Transverse colon (tissue), 4 donors: ENCODE measurements at regions not wholly inside any gene's neighbourhood (a gene's known extent, or its start where the extent isn't known, plus 50 kb on each side); places are given as distances from the start of the nearest gene placed in this dataset.

ENCODE experiments used
- DNase-seq: peaks from one replicate; pipeline ENCODE4 v3.0.0-alpha.2; 2019
- H3K27ac ChIP-seq, 4 donors: fragments of 200-600 bp; sonication (generic); 2 replicates each; pipeline ENCODE4 v1.5.1; 2016 to 2018; ENCODE audit warnings: inconsistent platforms in 4 of 4
- H3K27me3 ChIP-seq: fragments of 200-600 bp; sonication (generic); 2 replicates; pipeline ENCODE4 v1.5.1; 2017; ENCODE audit warnings: inconsistent platforms
- H3K36me3 ChIP-seq, 4 donors: fragments of 200-600 bp; sonication (generic); 2 replicates each; pipeline ENCODE4 v1.5.1; 2017 to 2019; ENCODE audit warnings: inconsistent platforms in 4 of 4
- H3K4me1 ChIP-seq, 4 donors: fragments of 200-600 bp; sonication (generic); 2 replicates each; pipeline ENCODE4 v1.5.1; 2017 to 2020; ENCODE audit warnings: inconsistent platforms in 4 of 4
- H3K4me3 ChIP-seq, 4 donors: fragments of 200-600 bp; sonication (generic); 1 replicate in 1 of 4; 2 replicates in 3 of 4; pipeline versions ENCODE4 v1.5.1 to v1.6.1; 2017 to 2019; ENCODE audit warnings: inconsistent platforms in 4 of 4
- H3K9me3 ChIP-seq, 2 donors: fragments of 200-600 bp; sonication (generic); 2 replicates each; pipeline ENCODE4 v1.5.1; 2017 to 2019; ENCODE audit warnings: inconsistent platforms in 2 of 2
- EP300 ChIP-seq: sonication (generic); formaldehyde crosslinking; IDR thresholded peaks from one replicate; pipeline ENCODE4 v1.6.1; 2017; ENCODE audit warnings: antibody characterized with exemption, low read depth
- POLR2A ChIP-seq: fragments of 450-650 bp; IDR thresholded peaks from one replicate; pipeline ENCODE4 v1.6.1; 2016; ENCODE audit warnings: antibody characterized with exemption, mild to moderate bottlenecking, moderate library complexity
- POLR2AphosphoS5 ChIP-seq, 3 donors: sonication (generic); formaldehyde crosslinking; IDR thresholded peaks; one replicate each; pipeline ENCODE4 v1.6.1; 2016; ENCODE audit warnings: antibody characterized with exemption in 3 of 3
- WGBS, 2 donors: methylation state at CpG; one replicate each; pipeline ENCODE4 v1.1.5; 2018; ENCODE audit warnings: low coverage in 1 of 2; 5-methylcytosine and 5-hydroxymethylcytosine counted together
- in situ Hi-C, 4 donors: fragments of 200-750 bp; cut with MboI; loops; one replicate each; pipeline versions ENCODE4 v1.15.0 to v1.15.1; 2017; ENCODE audit warnings: low sequenced_read_pairs in 3 of 4, low pct_ligation_motif_present in 1 of 4, low pct_unique_long_range_greater_than_20kb in 1 of 4
- intact Hi-C: fragments of 100-400 bp; cut with DNase I; formaldehyde crosslinking; loops from one replicate; pipeline ENCODE4 v1.15.1; 2023; ENCODE audit warnings: low total_unique reads
- TF ChIP-seq, protein P1 (sequence below), 5 experiments: fragments of 200-600 bp in 3 of 5; fragments of 450-650 bp in 2 of 5; sonication (generic) in 3 of 5; IDR thresholded peaks; 1 replicate in 2 of 5; 2 replicates in 3 of 5; pipeline ENCODE4 v1.5.1; 2016 to 2017; ENCODE audit warnings: antibody characterized with exemption in 5 of 5, inconsistent platforms in 3 of 5, mild to moderate bottlenecking in 2 of 5, moderate library complexity in 1 of 5

DNA sequence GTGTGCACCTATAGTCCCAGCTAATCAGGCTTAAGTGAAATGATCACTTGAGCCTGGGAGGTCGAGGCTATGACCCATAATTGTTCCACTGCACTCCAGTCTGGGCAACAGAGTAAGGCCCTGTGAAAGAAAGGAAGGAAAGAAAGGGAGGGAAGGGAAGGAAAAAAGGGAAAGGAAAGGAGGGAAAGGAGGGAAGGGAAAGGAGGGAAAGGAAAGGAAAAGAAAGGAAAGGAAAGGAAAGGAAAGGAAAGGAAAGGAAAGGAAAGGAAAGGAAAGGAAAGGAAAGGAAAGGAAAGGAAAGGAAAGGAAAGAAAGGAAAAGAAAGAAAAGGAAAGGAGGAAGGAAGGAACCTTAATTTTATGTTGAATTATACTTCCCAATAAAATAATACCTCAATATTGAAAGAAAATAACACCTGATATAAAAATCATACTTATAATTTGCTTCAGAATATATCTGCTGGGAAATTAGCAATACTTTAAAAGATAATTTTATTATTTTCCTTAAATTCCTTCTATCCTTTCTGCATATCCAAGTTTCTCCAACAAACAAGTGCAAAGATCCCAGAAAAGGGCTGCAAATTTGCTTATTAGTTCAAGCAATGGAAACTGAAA lies 177.3 kb downstream of the KLF12 start:
- Histone ChIP-seq H3K36me3 (no peaks in the 10 kb centered on the region), H3K4me3 (no peak overlapping the region), H3K4me1 (peaks cover 0 to 11% (median 0%) of the 10 kb centered on the region in 4 donors), H3K27ac (no peak overlapping the region), H3K9me3 (no peaks in the 10 kb centered on the region), H3K27me3 (no peaks in the 10 kb centered on the region)
- no peak for DNase-seq
- TF ChIP-seq POLR2AphosphoS5 (IDR thresholded peaks at IDR 0.05), result no peak
- no peak for TF ChIP-seq POLR2A
- TF ChIP-seq, protein P1, sequence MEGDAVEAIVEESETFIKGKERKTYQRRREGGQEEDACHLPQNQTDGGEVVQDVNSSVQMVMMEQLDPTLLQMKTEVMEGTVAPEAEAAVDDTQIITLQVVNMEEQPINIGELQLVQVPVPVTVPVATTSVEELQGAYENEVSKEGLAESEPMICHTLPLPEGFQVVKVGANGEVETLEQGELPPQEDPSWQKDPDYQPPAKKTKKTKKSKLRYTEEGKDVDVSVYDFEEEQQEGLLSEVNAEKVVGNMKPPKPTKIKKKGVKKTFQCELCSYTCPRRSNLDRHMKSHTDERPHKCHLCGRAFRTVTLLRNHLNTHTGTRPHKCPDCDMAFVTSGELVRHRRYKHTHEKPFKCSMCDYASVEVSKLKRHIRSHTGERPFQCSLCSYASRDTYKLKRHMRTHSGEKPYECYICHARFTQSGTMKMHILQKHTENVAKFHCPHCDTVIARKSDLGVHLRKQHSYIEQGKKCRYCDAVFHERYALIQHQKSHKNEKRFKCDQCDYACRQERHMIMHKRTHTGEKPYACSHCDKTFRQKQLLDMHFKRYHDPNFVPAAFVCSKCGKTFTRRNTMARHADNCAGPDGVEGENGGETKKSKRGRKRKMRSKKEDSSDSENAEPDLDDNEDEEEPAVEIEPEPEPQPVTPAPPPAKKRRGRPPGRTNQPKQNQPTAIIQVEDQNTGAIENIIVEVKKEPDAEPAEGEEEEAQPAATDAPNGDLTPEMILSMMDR (IDR thresholded peaks at IDR 0.05), result no peak
- TF ChIP-seq EP300, result no peak
- intact Hi-C loops (no loop called here), in situ Hi-C loops (no loop called here)
- WGBS, 2 donors, result 71 to 83% methylated on average over 1 of the region's 1 CpG

DNA sequence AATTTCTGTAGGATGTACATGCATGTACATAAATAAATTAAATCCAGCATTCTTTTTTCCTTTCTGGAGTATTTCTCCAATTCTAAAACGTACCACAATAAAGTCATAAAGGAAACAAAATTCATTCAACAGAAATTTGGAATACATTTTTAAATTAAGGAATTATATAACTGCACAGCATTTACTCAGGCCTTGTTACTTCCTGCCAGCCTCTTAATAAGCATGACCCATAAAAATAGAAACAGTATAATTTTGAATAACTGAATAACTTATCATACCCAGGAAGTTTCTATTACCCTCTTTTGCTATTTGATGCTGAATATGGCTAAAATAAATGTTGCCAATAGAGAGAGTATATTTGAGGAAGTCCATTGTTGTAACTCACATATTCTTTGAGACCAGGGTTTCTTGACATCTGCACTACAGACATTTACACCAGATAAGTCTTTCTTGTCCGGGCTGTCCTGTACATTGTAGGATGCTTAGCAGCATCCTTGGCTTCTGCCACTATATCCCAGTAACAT lies 178.2 kb downstream of the KLF12 start:
- H3K4me1 ChIP-seq, result peaks cover 0 to 6% (median 0%) of the 10 kb centered on the region in 4 donors
- H3K27me3 ChIP-seq, result no peaks in the 10 kb centered on the region
- in situ Hi-C loops (no loop called here), intact Hi-C loops (no loop called here)
- TF ChIP-seq POLR2A (no peak), EP300 (no peak), POLR2AphosphoS5 (IDR thresholded peaks at IDR 0.05) (no peak)
- TF ChIP-seq, protein P1 (IDR thresholded peaks at IDR 0.05), result no peak
- WGBS, 2 donors, result 77 to 78% methylated on average over 1 to 2 of the region's 2 CpGs
- DNase-seq, result no peak
- no peak overlapping the region for H3K4me3 ChIP-seq
- no peak overlapping the region for H3K27ac ChIP-seq
- H3K9me3 ChIP-seq, result no peaks in the 10 kb centered on the region
- H3K36me3 ChIP-seq, result no peaks in the 10 kb centered on the region

DNA sequence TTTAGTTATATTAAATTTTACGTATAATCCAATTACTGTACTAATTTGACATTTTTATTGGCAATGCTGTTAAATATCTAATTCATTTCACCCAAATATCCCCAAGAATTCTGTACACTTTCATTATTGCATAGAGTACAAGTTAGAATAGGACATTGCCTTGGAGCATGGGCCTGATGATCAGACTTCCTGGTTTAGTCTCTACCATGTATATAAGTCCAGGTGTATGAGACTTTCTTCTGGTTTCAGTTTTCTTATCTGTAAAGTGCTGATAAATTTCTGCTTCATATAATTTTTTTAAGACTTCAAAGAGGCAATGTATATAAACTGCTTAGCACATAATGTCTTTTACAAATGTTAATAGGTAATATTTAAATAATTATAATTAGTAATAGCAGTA lies 179.4 kb downstream of the KLF12 start:
- Histone ChIP-seq H3K27ac (no peak overlapping the region), H3K4me1 (peaks cover 0 to 3% (median 0%) of the 10 kb centered on the region in 4 donors), H3K27me3 (no peaks in the 10 kb centered on the region), H3K9me3 (no peaks in the 10 kb centered on the region), H3K36me3 (no peaks in the 10 kb centered on the region), H3K4me3 (no peak overlapping the region)
- in situ Hi-C loops, result no loop called here
- WGBS, 2 donors, result 89 to 95% methylated on average over 1 of the region's 1 CpG
- intact Hi-C loops, result no loop called here
- DNase-seq, result no peak
- TF ChIP-seq POLR2A, result no peak
- TF ChIP-seq EP300, result no peak
- TF ChIP-seq, protein P1 (IDR thresholded peaks at IDR 0.05), result no peak
- no peak for TF ChIP-seq POLR2AphosphoS5 (IDR thresholded peaks at IDR 0.05)

DNA sequence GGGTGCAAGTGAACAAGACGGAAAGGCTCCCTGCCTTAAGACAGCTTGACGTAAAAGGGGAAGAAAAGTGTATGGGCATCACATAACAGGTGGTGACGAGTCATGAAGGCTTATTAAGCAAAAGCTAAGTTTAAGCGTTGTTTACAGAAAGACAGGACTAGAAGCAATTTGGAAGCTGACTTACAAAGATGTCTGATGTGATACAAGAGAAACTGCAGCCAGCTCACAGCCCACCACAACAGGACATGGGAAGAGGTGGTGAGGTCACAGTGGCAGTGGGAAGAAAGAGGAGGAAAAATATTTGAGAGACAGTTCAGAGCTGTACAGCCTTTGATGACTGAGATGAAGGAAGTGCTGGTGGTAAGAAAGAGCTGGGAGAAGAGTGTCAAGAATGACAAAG lies 181.6 kb downstream of the KLF12 start:
- no peak for DNase-seq
- TF ChIP-seq POLR2AphosphoS5 (IDR thresholded peaks at IDR 0.05) (no peak), POLR2A (no peak), EP300 (no peak)
- TF ChIP-seq, protein P1 (IDR thresholded peaks at IDR 0.05), result no peak
- in situ Hi-C loops, result no loop called here

More for the DNA sequence above, 181.6 kb downstream of the KLF12 start:
- intact Hi-C loops, result no loop called here
- no peaks in the 10 kb centered on the region for H3K27me3 ChIP-seq
- 95 to 100% methylated on average over 3 to 4 of the region's 4 CpGs for WGBS, 2 donors
- H3K9me3 ChIP-seq, result no peaks in the 10 kb centered on the region
- H3K27ac ChIP-seq, result no peak overlapping the region
- no peak overlapping the region for H3K4me3 ChIP-seq
- no peaks in the 10 kb centered on the region for H3K36me3 ChIP-seq
- H3K4me1 ChIP-seq, result peaks cover 0 to 3% (median 0%) of the 10 kb centered on the region in 4 donors
